Stomach (tissue), 4 donors: ENCODE measurements at regions not wholly inside any gene's neighbourhood (a gene's known extent, or its start where the extent isn't known, plus 50 kb on each side); places are given as distances from the start of the nearest gene placed in this dataset.

Experiments
- CTCF ChIP-seq, 7 experiments: fragments of 450-650 bp in 4 of 7; fragments of 200-600 bp in 3 of 7; sonication (generic) in 3 of 7; IDR thresholded peaks; one replicate each; pipeline ENCODE4 v1.5.1; 2016 to 2019; ENCODE audit warnings: antibody characterized with exemption in 7 of 7, control low read depth in 2 of 7, mild to moderate bottlenecking in 1 of 7
- POLR2A ChIP-seq, 4 donors: fragments of 450-650 bp; IDR thresholded peaks; one replicate each; pipeline ENCODE4 v1.6.1; 2016; ENCODE audit warnings: antibody characterized with exemption in 4 of 4, control low read depth in 2 of 4, mild to moderate bottlenecking in 1 of 4, moderate library complexity in 1 of 4

DNA sequence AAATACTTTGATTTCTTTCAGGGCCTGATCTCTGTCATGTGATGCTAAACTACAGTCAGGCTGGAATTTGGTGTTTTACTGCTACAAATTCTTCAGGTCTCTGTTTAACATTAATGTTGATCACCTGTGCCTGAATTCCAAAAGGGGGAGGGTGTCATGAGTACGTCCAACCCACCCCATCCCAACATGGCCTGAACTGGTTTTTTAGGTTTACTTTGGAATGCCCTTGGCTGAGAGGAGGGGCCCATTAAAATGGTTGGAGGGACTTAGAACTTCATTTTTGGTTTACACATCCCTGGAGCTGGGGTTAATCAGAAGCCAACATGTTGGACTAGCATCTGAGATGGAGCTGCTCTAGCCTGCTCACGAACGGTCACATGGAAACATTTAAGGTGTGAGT, 60.8 kb upstream of the CFAP46 start:
- no peak for TF ChIP-seq CTCF (IDR thresholded peaks at IDR 0.05)
- TF ChIP-seq POLR2A (IDR thresholded peaks at IDR 0.05): no peak
